AG08395 (cell line): ENCODE measurements at regions not wholly inside any gene's neighbourhood (a gene's known extent, or its start where the extent isn't known, plus 50 kb on each side); places are given as distances from the start of the nearest gene placed in this dataset.
"Not testable (repeated sequence)": the region's sequence is repeated elsewhere in the genome, so short reads cannot be mapped to it uniquely, and the experiment has no call there.

Source experiments
- DNase-seq: peaks from one replicate; pipeline ENCODE4 v3.0.0; 2012; ENCODE audit warnings: mixed read lengths, low spot score

GRCh38 chr2:133884739-133885381, 316.6 kb upstream of the NCKAP5 start:
- peak; percentile 28 for DNase-seq

GRCh38 chr2:133885847-133886246, 317.6 kb upstream of the NCKAP5 start:
- DNase-seq = no peak

- DNase-seq = peak; percentile 81
Measured at GRCh38 chr2:133886735-133887675, 318.7 kb upstream of the NCKAP5 start.

- DNase-seq = no peak
Measured at GRCh38 chr2:133887676-133888040, 319.4 kb upstream of the NCKAP5 start.

GRCh38 chr2:133888107-133888506, 319.8 kb upstream of the NCKAP5 start:
- DNase-seq = no peak

GRCh38 chr2:133888621-133889219, 320.5 kb upstream of the NCKAP5 start:
- no peak for DNase-seq

GRCh38 chr2:133892352-133892913, 324.2 kb upstream of the NCKAP5 start:
- DNase-seq = no peak

- DNase-seq = no peak
Measured at GRCh38 chr2:133894429-133894828, 326.2 kb upstream of the NCKAP5 start.

GRCh38 chr2:133897838-133898237, 329.6 kb upstream of the NCKAP5 start:
- DNase-seq = not testable (repeated sequence)

- no peak for DNase-seq
Measured at GRCh38 chr2:133900909-133901308, 332.6 kb upstream of the NCKAP5 start.

- no peak for DNase-seq
Measured at GRCh38 chr2:133906396-133906795, 338.1 kb upstream of the NCKAP5 start.

- DNase-seq = no peak
Measured at GRCh38 chr2:133906926-133907325, 338.7 kb upstream of the NCKAP5 start.

- no peak for DNase-seq
Measured at GRCh38 chr2:133908171-133908570, 339.9 kb upstream of the NCKAP5 start.

- DNase-seq = no peak
Measured at GRCh38 chr2:133918141-133918540, 335.7 kb upstream of the MGAT5 start.

GRCh38 chr2:133919285-133919684, 334.6 kb upstream of the MGAT5 start:
- no peak for DNase-seq

GRCh38 chr2:133927894-133928293, 326.0 kb upstream of the MGAT5 start:
- DNase-seq = no peak

GRCh38 chr2:133936096-133936495, 317.8 kb upstream of the MGAT5 start:
- DNase-seq = no peak

- DNase-seq = no peak
Measured at GRCh38 chr2:133936601-133937000, 317.3 kb upstream of the MGAT5 start.

- no peak for DNase-seq
Measured at GRCh38 chr2:133937669-133938068, 316.2 kb upstream of the MGAT5 start.

GRCh38 chr2:133940134-133940533, 313.7 kb upstream of the MGAT5 start:
- DNase-seq = no peak

GRCh38 chr2:133941666-133942065, 312.2 kb upstream of the MGAT5 start:
- DNase-seq = no peak

GRCh38 chr2:133942398-133942797, 311.5 kb upstream of the MGAT5 start:
- no peak for DNase-seq

- no peak for DNase-seq
Measured at GRCh38 chr2:133943108-133943507, 310.8 kb upstream of the MGAT5 start.
